HUES6 (cell line): ENCODE measurements at regions not wholly inside any gene's neighbourhood (a gene's known extent, or its start where the extent isn't known, plus 50 kb on each side); places are given as distances from the start of the nearest gene placed in this dataset.

Experiments
- H3K27ac ChIP-seq: 2 replicates; pipeline ENCODE4 v1.7.0; 2013; ENCODE audit warnings: low read depth, mild to moderate bottlenecking, low read length, inconsistent platforms
- H3K27me3 ChIP-seq: 2 replicates; pipeline ENCODE4 v1.6.1; 2013; ENCODE audit warnings: low read length; ENCODE audit not compliant: control insufficient read depth, insufficient read depth
- H3K36me3 ChIP-seq: 2 replicates; pipeline ENCODE4 v1.6.1; 2013; ENCODE audit warnings: low read length; ENCODE audit not compliant: control insufficient read depth, insufficient read depth
- H3K4me1 ChIP-seq: 2 replicates; pipeline ENCODE4 v1.6.1; 2013; ENCODE audit warnings: low read length; ENCODE audit not compliant: control insufficient read depth, insufficient read depth
- H3K4me3 ChIP-seq: 2 replicates; pipeline ENCODE4 v1.5.1; 2013; ENCODE audit warnings: low read depth, low read length
- H3K9ac ChIP-seq: one replicate; pipeline ENCODE4 v1.6.1; 2013; ENCODE audit warnings: mild to moderate bottlenecking, low read length
- H3K9me3 ChIP-seq: 2 replicates; pipeline ENCODE4 v1.6.1; 2013; ENCODE audit warnings: low read depth, low read length; ENCODE audit not compliant: control insufficient read depth, insufficient read depth

DNA sequence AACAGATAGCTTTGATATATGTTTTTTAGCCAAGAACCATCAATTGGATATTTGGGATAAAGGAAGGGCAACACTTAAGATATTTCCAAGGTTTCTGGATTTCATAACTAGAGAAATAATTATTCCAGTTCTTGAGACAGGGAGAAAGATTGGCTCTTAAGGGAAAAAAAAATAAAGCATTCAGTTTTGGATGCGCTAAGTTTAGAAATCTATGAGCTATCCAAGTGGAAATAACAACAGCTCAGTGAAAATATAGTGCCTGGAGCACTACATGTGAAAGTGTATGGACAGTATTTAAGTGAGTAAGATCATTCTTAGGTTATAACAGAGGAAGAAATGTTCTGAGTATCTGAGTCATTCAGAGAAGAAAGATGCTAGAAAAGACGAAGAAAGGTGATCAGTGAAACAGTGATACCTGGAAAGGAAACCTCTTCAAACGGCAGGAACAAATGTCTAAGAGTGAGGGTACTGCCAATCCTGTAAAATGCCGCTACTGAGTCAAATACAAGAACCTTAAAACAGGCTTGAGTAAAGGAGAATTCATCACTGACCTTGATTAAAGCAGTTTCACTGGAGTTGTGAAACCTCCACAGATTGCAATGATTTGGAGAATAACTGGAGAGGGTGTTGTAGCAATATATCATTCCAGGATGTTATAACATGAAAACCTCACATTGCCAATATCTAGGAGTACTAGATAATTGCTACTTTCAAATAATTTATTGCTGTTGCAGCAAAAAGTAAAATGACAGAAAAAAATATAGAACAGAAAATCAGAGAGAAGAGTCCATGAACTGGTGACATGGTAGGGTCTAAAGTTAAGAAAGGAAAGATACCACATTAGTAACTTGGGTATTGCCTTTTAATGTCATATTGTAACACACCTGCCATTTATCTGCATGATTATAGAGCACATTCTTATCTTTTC is 482.1 kb upstream of the RGS18 start:
- Histone ChIP-seq H3K27ac (no peak overlapping the region), H3K4me1 (peaks cover 4% of the 10 kb centered on the region), H3K36me3 (no peaks in the 10 kb centered on the region), H3K27me3 (no peaks in the 10 kb centered on the region), H3K9ac (no peak overlapping the region), H3K9me3 (no peaks in the 10 kb centered on the region), H3K4me3 (no peak overlapping the region)

DNA sequence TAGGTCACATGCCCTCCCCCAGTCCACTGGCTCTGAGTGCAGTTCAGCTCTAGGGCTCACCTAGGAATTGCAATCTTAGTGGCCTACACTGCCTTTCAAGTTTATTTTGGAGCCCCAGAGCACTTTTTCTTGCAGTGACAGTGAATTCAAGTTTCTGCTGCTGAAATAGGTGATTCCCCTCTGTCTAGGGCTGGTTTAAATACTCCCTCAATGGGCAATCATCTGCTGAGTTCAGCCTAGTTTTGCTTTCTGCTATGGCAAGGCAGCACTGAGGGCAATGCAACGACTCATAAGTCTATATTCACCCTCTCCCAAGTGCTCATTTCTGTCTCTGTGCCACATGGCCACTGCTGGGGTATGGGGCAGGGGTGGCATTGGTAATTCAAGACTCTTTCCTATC is 472.6 kb upstream of the RGS18 start:
- Histone ChIP-seq H3K9ac (no peak overlapping the region), H3K4me1 (no peaks in the 10 kb centered on the region), H3K27ac (no peak overlapping the region), H3K4me3 (no peak overlapping the region), H3K36me3 (no peaks in the 10 kb centered on the region), H3K27me3 (no peaks in the 10 kb centered on the region), H3K9me3 (no peaks in the 10 kb centered on the region)

DNA sequence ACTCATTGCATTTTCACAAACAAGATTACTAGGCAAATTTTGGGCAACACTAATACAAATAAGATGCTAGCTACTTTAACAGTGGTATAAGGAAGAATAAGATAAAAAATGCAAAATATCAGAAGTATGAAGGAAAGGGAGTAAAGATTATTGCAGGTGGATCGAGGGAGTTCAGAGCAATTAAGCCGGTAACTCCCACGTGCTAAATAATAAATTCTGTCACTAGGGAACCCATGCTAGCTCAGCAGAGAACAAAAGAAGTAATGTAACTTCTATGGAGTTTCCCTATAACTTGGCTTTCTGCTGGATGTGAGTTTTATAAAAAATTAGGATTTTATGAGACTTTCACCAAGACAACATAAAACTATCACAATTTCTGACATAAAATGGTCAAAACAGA is 470.5 kb upstream of the RGS18 start:
- Histone ChIP-seq H3K9ac (no peak overlapping the region), H3K4me3 (no peak overlapping the region), H3K27me3 (no peaks in the 10 kb centered on the region), H3K27ac (no peak overlapping the region), H3K4me1 (no peaks in the 10 kb centered on the region), H3K36me3 (no peaks in the 10 kb centered on the region), H3K9me3 (peaks cover 5% of the 10 kb centered on the region; the same call in 1 of the 2 replicates)

GRCh38 chr1:191690931-191691330 is 467.3 kb upstream of the RGS18 start:
- Histone ChIP-seq H3K9me3 (peaks cover 19% of the 10 kb centered on the region; the same call in 1 of the 2 replicates), H3K9ac (no peak overlapping the region), H3K36me3 (no peaks in the 10 kb centered on the region), H3K4me1 (no peaks in the 10 kb centered on the region), H3K4me3 (no peak overlapping the region), H3K27me3 (no peaks in the 10 kb centered on the region), H3K27ac (no peak overlapping the region)

- Histone ChIP-seq H3K9me3 (peaks cover 19% of the 10 kb centered on the region; the same call in 1 of the 2 replicates), H3K27me3 (no peaks in the 10 kb centered on the region), H3K9ac (no peak overlapping the region)
Observed at GRCh38 chr1:191693797-191694196, 464.5 kb upstream of the RGS18 start.

GRCh38 chr1:191695865-191696264 is 462.4 kb upstream of the RGS18 start:
- Histone ChIP-seq H3K36me3 (no peaks in the 10 kb centered on the region), H3K9me3 (peaks cover 19% of the 10 kb centered on the region; the same call in 1 of the 2 replicates), H3K4me3 (no peak overlapping the region), H3K27me3 (no peaks in the 10 kb centered on the region), H3K9ac (no peak overlapping the region), H3K27ac (no peak overlapping the region), H3K4me1 (no peaks in the 10 kb centered on the region)

More at GRCh38 chr1:191693797-191694196, 464.5 kb upstream of the RGS18 start:
- no peak overlapping the region for H3K27ac ChIP-seq
- no peaks in the 10 kb centered on the region for H3K36me3 ChIP-seq
- H3K4me3 ChIP-seq, result no peak overlapping the region
- no peaks in the 10 kb centered on the region for H3K4me1 ChIP-seq

DNA sequence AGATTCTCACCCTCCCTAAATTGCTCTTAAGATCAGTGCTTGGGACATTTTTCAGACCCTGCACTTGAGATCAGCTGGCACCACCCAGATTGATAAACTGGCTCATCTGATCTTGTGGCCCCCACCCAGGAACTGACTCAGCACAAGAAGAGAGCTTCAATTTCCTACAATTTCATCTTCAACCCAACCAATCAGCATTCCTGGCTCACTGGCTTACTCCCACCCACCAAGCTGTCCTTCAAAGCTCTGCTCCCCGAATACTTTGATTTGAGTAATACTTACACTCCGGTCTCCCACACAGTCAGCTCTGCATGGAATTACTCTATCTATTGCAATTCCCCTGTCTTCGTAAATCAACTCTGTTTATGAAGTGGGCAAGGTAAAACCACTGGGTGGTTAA is 461.9 kb upstream of the RGS18 start:
- Histone ChIP-seq H3K4me1 (no peaks in the 10 kb centered on the region), H3K27ac (no peak overlapping the region), H3K4me3 (no peak overlapping the region), H3K36me3 (no peaks in the 10 kb centered on the region), H3K9me3 (peaks cover 19% of the 10 kb centered on the region; the same call in 1 of the 2 replicates), H3K27me3 (no peaks in the 10 kb centered on the region), H3K9ac (no peak overlapping the region)

GRCh38 chr1:191697556-191697955 is 460.7 kb upstream of the RGS18 start:
- Histone ChIP-seq H3K27ac (no peak overlapping the region), H3K4me3 (no peak overlapping the region), H3K9me3 (peaks cover 15% of the 10 kb centered on the region; the same call in 1 of the 2 replicates), H3K27me3 (no peaks in the 10 kb centered on the region), H3K9ac (no peak overlapping the region), H3K4me1 (no peaks in the 10 kb centered on the region), H3K36me3 (no peaks in the 10 kb centered on the region)

- no peaks in the 10 kb centered on the region for H3K4me1 ChIP-seq
- H3K36me3 ChIP-seq, result no peaks in the 10 kb centered on the region
- no peak overlapping the region for H3K4me3 ChIP-seq
- H3K9ac ChIP-seq, result no peak overlapping the region
- peaks cover 11% of the 10 kb centered on the region; the same call in 1 of the 2 replicates for H3K9me3 ChIP-seq
- H3K27ac ChIP-seq, result no peak overlapping the region
- H3K27me3 ChIP-seq, result no peaks in the 10 kb centered on the region
Observed at GRCh38 chr1:191698246-191698645, 460.0 kb upstream of the RGS18 start.

DNA sequence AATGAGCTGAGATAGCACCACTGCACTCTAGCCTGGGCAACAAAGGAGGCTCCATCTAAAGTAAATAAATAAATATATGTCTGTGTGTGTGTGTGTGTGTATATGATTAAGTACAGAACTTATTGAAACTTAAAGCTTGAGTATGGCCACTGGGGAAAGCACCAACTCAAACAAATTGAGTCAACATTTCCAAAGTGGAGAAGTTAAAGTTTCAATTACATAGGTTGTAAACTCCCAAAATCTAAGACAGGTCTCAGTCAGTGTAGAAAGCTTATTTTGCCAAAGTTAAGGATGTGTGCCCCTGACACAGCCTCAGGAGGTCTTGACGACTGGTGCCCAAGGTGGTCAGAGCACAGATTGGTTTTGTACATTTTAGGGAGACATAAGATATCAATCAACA is 458.9 kb upstream of the RGS18 start:
- Histone ChIP-seq H3K27me3 (no peaks in the 10 kb centered on the region), H3K36me3 (no peaks in the 10 kb centered on the region), H3K4me1 (no peaks in the 10 kb centered on the region), H3K9me3 (0 out of 2 replicates have a peak, but pooled peaks cover 5% of the 10 kb centered on the region), H3K9ac (no peak overlapping the region), H3K4me3 (no peak overlapping the region), H3K27ac (no peak overlapping the region)

GRCh38 chr1:191700922-191701321 is 457.3 kb upstream of the RGS18 start:
- no peaks in the 10 kb centered on the region for H3K36me3 ChIP-seq
- H3K9ac ChIP-seq, result no peak overlapping the region
- H3K9me3 ChIP-seq, result no peaks in the 10 kb centered on the region
- H3K4me3 ChIP-seq, result no peak overlapping the region
- no peak overlapping the region for H3K27ac ChIP-seq
- H3K27me3 ChIP-seq, result no peaks in the 10 kb centered on the region
- H3K4me1 ChIP-seq, result no peaks in the 10 kb centered on the region
